ENCODE measurements at regions not wholly inside any gene's neighbourhood (a gene's known extent, or its start where the extent isn't known, plus 50 kb on each side); places are given as distances from the start of the nearest gene placed in this dataset.

- Histone ChIP-seq H3K9ac (ENCODE audit: low read length) (no peak overlapping the region), H3K9me2 (ENCODE audit: insufficient read depth, low read length) (no peaks in the 10 kb centered on the region), H2AFZ (ENCODE audit: low read depth, low read length) (no peak overlapping the region), H3F3A (ENCODE audit: insufficient read depth, low read length, poor library complexity, severe bottlenecking) (no peaks in the 10 kb centered on the region), H3K36me3 (ENCODE audit: insufficient read depth, low read length) (no peaks in the 10 kb centered on the region), H3K27me3 (ENCODE audit: insufficient read depth, low read depth, low read length) (no peaks in the 10 kb centered on the region), H3K4me2 (ENCODE audit: low read length) (no peak overlapping the region), H4K20me1 (ENCODE audit: insufficient read depth) (no peaks in the 10 kb centered on the region), H3K9me3 (ENCODE audit: low read length) (no peaks in the 10 kb centered on the region), H3K79me2 (replicated peaks; ENCODE audit: insufficient read depth, low read length) (no peaks in the 10 kb centered on the region), H3K4me3 (ENCODE audit: low read length) (no peak overlapping the region), H3K27ac (ENCODE audit: low read length) (no peak overlapping the region)
- no peak for TF ChIP-seq REST (IDR thresholded peaks at IDR 0.05; ENCODE audit: borderline replicate concordance)
- TF ChIP-seq RAD21 (conservative IDR thresholded peaks at IDR 0.05): no peak
- TF ChIP-seq EZH2 (IDR thresholded peaks at IDR 0.05; ENCODE audit: borderline replicate concordance, insufficient read depth, low read length, poor library complexity, severe bottlenecking): no peak
- TF ChIP-seq SMC3 (conservative IDR thresholded peaks at IDR 0.05; ENCODE audit: poor library complexity): no peak
- no peak for TF ChIP-seq TAF1 (IDR thresholded peaks at IDR 0.05; ENCODE audit: low read depth)
Observed at GRCh38 chr4:38409852-38410251, 254.1 kb upstream of the KLF3 start.

GRCh38 chr4:38411092-38411491 lies 252.9 kb upstream of the KLF3 start:
- Histone ChIP-seq H3K9ac (ENCODE audit: low read length) (no peak overlapping the region), H3K27ac (ENCODE audit: low read length) (no peak overlapping the region), H3F3A (ENCODE audit: insufficient read depth, low read length, poor library complexity, severe bottlenecking) (no peaks in the 10 kb centered on the region), H4K20me1 (ENCODE audit: insufficient read depth) (no peaks in the 10 kb centered on the region), H2AFZ (ENCODE audit: low read depth, low read length) (no peak overlapping the region), H3K9me3 (ENCODE audit: low read length) (no peaks in the 10 kb centered on the region), H3K4me3 (ENCODE audit: low read length) (no peak overlapping the region), H3K4me2 (ENCODE audit: low read length) (no peak overlapping the region), H3K9me2 (ENCODE audit: insufficient read depth, low read length) (no peaks in the 10 kb centered on the region), H3K79me2 (replicated peaks; ENCODE audit: insufficient read depth, low read length) (no peaks in the 10 kb centered on the region), H3K27me3 (ENCODE audit: insufficient read depth, low read depth, low read length) (no peaks in the 10 kb centered on the region), H3K36me3 (ENCODE audit: insufficient read depth, low read length) (no peaks in the 10 kb centered on the region)
- TF ChIP-seq CTCF (IDR thresholded peaks at IDR 0.05; ENCODE audit: poor library complexity, severe bottlenecking) (no peak), SMC3 (conservative IDR thresholded peaks at IDR 0.05; ENCODE audit: poor library complexity) (no peak), POLR2AphosphoS5 (IDR thresholded peaks at IDR 0.05) (no peak), RAD21 (conservative IDR thresholded peaks at IDR 0.05) (no peak), EZH2 (IDR thresholded peaks at IDR 0.05; ENCODE audit: borderline replicate concordance, insufficient read depth, low read length, poor library complexity, severe bottlenecking) (no peak), EP300 (conservative IDR thresholded peaks at IDR 0.05; ENCODE audit: poor library complexity, severe bottlenecking) (no peak), TAF1 (IDR thresholded peaks at IDR 0.05; ENCODE audit: low read depth) (no peak), MXI1 (conservative IDR thresholded peaks at IDR 0.05; ENCODE audit: poor library complexity, severe bottlenecking) (no peak), REST (IDR thresholded peaks at IDR 0.05; ENCODE audit: borderline replicate concordance) (no peak)
